HepG2 (cell line): ENCODE measurements at regions not wholly inside any gene's neighbourhood (a gene's known extent, or its start where the extent isn't known, plus 50 kb on each side); places are given as distances from the start of the nearest gene placed in this dataset.

Experiments
- ATAC-seq: fragments of 200-7000 bp; cut with Tn5 transposase; 3 replicates; pipeline ENCODE4 v1.9.1; 2020; ENCODE audit warnings: mild to moderate bottlenecking, moderate library complexity
- BruUV-seq: library from RNA; stranded (reverse); fragments of 400-500 nt; replicated peaks from 2 replicates; lab custom pipeline; 2021; lab: Mats Ljungman, UMichigan
- CTCF ChIA-PET: fragments of 300-600 bp; formaldehyde crosslinking; extraction: SDS; loops from one replicate; lab custom pipeline; 2021; ENCODE audit warnings: low total read pairs, inconsistent platforms, low intra/inter-chr PET ratio; lab: Yijun Ruan, JAX
- POLR2A ChIA-PET: fragments of 350-600 bp; sonication (Branson Sonifier 250); formaldehyde crosslinking; loops from one replicate; lab custom pipeline; 2020; ENCODE audit warnings: antibody characterized with exemption, inconsistent platforms; lab: Yijun Ruan, JAX
- DNase-seq: peaks from one replicate; pipeline ENCODE4 v3.0.0-alpha.2; 2015; ENCODE audit warnings: low spot score
- FAIRE-seq: peaks from 3 replicates; lab custom pipeline; 2011; peaks lifted over from hg19 to GRCh38; lab: Jason Lieb, UNC
- H2AFZ ChIP-seq: one replicate; pipeline ENCODE4 v1.6.1; 2011; ENCODE audit warnings: low read length, inconsistent platforms
- H3K27ac ChIP-seq: fragments of 300-600 bp; 3 replicates; pipeline ENCODE4 v1.8.0; 2011; ENCODE audit warnings: mixed run types, mild to moderate bottlenecking, mixed read lengths, low read length, inconsistent platforms; ENCODE audit not compliant: insufficient read depth; ENCODE audit errors: extremely low read length
- H3K27me3 ChIP-seq, 2 experiments: fragments of 200-600 bp in 1 of 2; 2 replicates in 1 of 2; 3 replicates in 1 of 2; pipeline versions ENCODE4 v1.6.0 to v1.8.0; 2011; ENCODE audit warnings: low read length in 2 of 2, mild to moderate bottlenecking in 2 of 2, moderate library complexity in 2 of 2, inconsistent platforms in 1 of 2; ENCODE audit not compliant: insufficient read depth in 2 of 2, control insufficient read depth in 1 of 2
- H3K36me3 ChIP-seq, 2 experiments: fragments of 200-600 bp in 1 of 2; replicated peaks in 1 of 2; 2 replicates in 1 of 2; 3 replicates in 1 of 2; pipeline versions ENCODE4 v1.5.1 to v1.8.0; 2011; ENCODE audit warnings: low read length in 2 of 2, inconsistent platforms in 1 of 2; ENCODE audit not compliant: insufficient read depth in 2 of 2, control insufficient read depth in 1 of 2
- H3K4me1 ChIP-seq: 2 replicates; pipeline ENCODE4 v1.5.1; 2012; ENCODE audit warnings: low read length, inconsistent platforms; ENCODE audit not compliant: insufficient read depth
- H3K4me2 ChIP-seq: 2 replicates; pipeline ENCODE4 v1.6.0; 2011; ENCODE audit warnings: low read depth, low read length, inconsistent platforms
- H3K4me3 ChIP-seq, 3 experiments: fragments of 200-600 bp in 1 of 3; sonication (generic), shearing (Covaris generic) in 1 of 3; replicated peaks in 1 of 3; 2 replicates each; pipeline ENCODE4 v1.5.1; 2011 to 2016; ENCODE audit warnings: low read length in 3 of 3, inconsistent platforms in 2 of 3, low read depth in 2 of 3, mild to moderate bottlenecking in 2 of 3, control low read depth in 1 of 3, mixed read lengths in 1 of 3; ENCODE audit not compliant: insufficient read depth in 1 of 3
- H3K79me2 ChIP-seq: one replicate; pipeline ENCODE4 v1.6.1; 2011; ENCODE audit warnings: low read length, inconsistent platforms; ENCODE audit not compliant: insufficient read depth
- H3K9ac ChIP-seq: 2 replicates; pipeline ENCODE4 v1.6.0; 2011; ENCODE audit warnings: mild to moderate bottlenecking, low read depth, low read length, inconsistent platforms; ENCODE audit not compliant: insufficient read depth
- H3K9me3 ChIP-seq: 2 replicates; pipeline ENCODE4 v1.5.1; 2012; ENCODE audit warnings: mild to moderate bottlenecking, low read length
- H4K20me1 ChIP-seq: 2 replicates; pipeline ENCODE4 v1.6.0; 2011; ENCODE audit warnings: inconsistent platforms, mild to moderate bottlenecking, low read length, moderate library complexity; ENCODE audit not compliant: insufficient read depth
- KDM2A ChIP-seq: sonication (generic); formaldehyde crosslinking; IDR thresholded peaks from 2 replicates; pipeline ENCODE4 v1.4.0; 2020; ENCODE audit warnings: low read depth, missing genetic modification reagents, borderline replicate concordance
- SMC3 ChIP-seq: IDR thresholded peaks from 2 replicates; pipeline ENCODE4 v1.6.1; 2011; ENCODE audit warnings: low read length, improper control_type of control experiment
- SP4 ChIP-seq: sonication (generic); formaldehyde crosslinking; IDR thresholded peaks from 2 replicates; pipeline ENCODE4 v1.8.1; 2023; ENCODE audit warnings: mild to moderate bottlenecking, missing genetic modification reagents
- ZBTB38 ChIP-seq: sonication (generic); formaldehyde crosslinking; IDR thresholded peaks from 2 replicates; pipeline ENCODE4 v1.5.1; 2020; ENCODE audit warnings: mild to moderate bottlenecking, missing genetic modification reagents
- ZNF24 ChIP-seq: fragments of 450-650 bp; IDR thresholded peaks from 2 replicates; pipeline ENCODE4 v1.6.1; 2017; ENCODE audit warnings: antibody characterized with exemption, mild to moderate bottlenecking
- ZNF713 ChIP-seq: sonication (generic); formaldehyde crosslinking; IDR thresholded peaks from 2 replicates; pipeline ENCODE4 v1.4.0; 2020; ENCODE audit warnings: mild to moderate bottlenecking, missing genetic modification reagents
- ZSCAN29 ChIP-seq: sonication (generic); formaldehyde crosslinking; conservative IDR thresholded peaks from 2 replicates; pipeline ENCODE4 v1.4.0; 2020; ENCODE audit warnings: mild to moderate bottlenecking, missing genetic modification reagents
- WGBS: methylation state at CpG from one replicate; pipeline ENCODE4 v1.1.6; 2017; ENCODE audit warnings: low lambda C conversion rate; 5-methylcytosine and 5-hydroxymethylcytosine counted together
- in situ Hi-C: cut with HindIII; loops from 2 replicates; pipeline ENCODE4 v1.10.0; 2017; ENCODE audit warnings: low pct_unique_long_range_greater_than_20kb; ENCODE audit not compliant: extremely low pct_ligation_motif_present
- intact Hi-C: fragments of 100-400 bp; cut with micrococcal nuclease; formaldehyde crosslinking; loops from one replicate; pipeline ENCODE4 v1.10.0; 2022; ENCODE audit not compliant: unreplicated experiment
- TF ChIP-seq, protein P1 (sequence below): sonication (generic); formaldehyde crosslinking; IDR thresholded peaks from 2 replicates; pipeline ENCODE4 v1.4.0; 2020; ENCODE audit warnings: missing genetic modification reagents
- TF ChIP-seq, protein P2 (sequence below): sonication (generic); formaldehyde crosslinking; IDR thresholded peaks from 2 replicates; pipeline ENCODE4 v1.8.1; 2022; ENCODE audit warnings: low read depth, mild to moderate bottlenecking, missing genetic modification reagents
- TF ChIP-seq, protein P3 (sequence below): sonication (generic); formaldehyde crosslinking; IDR thresholded peaks from 2 replicates; pipeline ENCODE4 v1.4.0; 2020; ENCODE audit warnings: mild to moderate bottlenecking, missing genetic modification reagents
- TF ChIP-seq, protein P4 (sequence below): sonication (generic); formaldehyde crosslinking; IDR thresholded peaks from 2 replicates; pipeline ENCODE4 v1.8.0; 2023; ENCODE audit warnings: mild to moderate bottlenecking, missing genetic modification reagents

DNA sequence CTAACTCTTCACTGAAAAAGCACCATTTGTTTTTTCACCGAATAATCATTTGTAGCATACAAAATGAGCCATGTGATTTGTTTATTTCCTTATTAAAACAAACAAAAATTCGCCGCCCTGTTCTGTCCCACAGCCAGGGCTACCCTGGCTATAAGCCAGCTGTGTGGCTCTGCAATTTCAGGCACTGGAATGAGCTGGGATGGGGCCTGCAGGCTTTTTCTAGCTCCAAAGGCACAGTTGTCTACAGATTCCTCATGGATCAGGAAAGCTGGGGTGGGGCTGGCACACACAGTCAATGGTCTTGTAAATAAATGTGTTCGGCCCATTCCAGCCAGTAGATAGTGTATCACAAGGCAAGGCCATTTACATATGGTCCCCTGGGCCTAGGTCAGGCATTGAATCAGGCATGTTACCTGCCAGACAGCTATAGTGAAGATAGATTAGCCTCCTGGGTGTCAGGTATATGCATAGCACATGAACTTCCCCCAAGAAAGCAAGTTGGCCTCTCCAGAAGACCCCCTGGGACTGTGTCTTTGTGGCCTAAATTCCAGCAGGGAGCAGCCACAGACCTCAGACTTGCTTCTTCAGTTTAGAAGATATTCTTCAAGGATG, 608.9 kb downstream of the MAFB start:
- no peaks in the 10 kb centered on the region for H3K79me2 ChIP-seq
- H2AFZ ChIP-seq, result no peak overlapping the region
- no peak overlapping the region for H3K27ac ChIP-seq
- ChIA-PET CTCF (no interaction called here), POLR2A (no interaction called here)
- BruUV-seq, result no TSS peak
- H3K4me3 ChIP-seq, result no peak overlapping the region
- H3K9ac ChIP-seq, result no peak overlapping the region
- in situ Hi-C loops, result no loop called here
- peaks cover 91% of the 10 kb centered on the region for H3K9me3 ChIP-seq
- no peak overlapping the region for H3K4me2 ChIP-seq
- H3K36me3 ChIP-seq, result no peaks in the 10 kb centered on the region
- TF ChIP-seq ZBTB38 (CRISPR knock-in tag), result no peak
- TF ChIP-seq SMC3, result no peak
- no peak for TF ChIP-seq KDM2A (CRISPR knock-in tag)
- TF ChIP-seq SP4, result no peak
- TF ChIP-seq ZNF24, result no peak
- TF ChIP-seq, protein P1, sequence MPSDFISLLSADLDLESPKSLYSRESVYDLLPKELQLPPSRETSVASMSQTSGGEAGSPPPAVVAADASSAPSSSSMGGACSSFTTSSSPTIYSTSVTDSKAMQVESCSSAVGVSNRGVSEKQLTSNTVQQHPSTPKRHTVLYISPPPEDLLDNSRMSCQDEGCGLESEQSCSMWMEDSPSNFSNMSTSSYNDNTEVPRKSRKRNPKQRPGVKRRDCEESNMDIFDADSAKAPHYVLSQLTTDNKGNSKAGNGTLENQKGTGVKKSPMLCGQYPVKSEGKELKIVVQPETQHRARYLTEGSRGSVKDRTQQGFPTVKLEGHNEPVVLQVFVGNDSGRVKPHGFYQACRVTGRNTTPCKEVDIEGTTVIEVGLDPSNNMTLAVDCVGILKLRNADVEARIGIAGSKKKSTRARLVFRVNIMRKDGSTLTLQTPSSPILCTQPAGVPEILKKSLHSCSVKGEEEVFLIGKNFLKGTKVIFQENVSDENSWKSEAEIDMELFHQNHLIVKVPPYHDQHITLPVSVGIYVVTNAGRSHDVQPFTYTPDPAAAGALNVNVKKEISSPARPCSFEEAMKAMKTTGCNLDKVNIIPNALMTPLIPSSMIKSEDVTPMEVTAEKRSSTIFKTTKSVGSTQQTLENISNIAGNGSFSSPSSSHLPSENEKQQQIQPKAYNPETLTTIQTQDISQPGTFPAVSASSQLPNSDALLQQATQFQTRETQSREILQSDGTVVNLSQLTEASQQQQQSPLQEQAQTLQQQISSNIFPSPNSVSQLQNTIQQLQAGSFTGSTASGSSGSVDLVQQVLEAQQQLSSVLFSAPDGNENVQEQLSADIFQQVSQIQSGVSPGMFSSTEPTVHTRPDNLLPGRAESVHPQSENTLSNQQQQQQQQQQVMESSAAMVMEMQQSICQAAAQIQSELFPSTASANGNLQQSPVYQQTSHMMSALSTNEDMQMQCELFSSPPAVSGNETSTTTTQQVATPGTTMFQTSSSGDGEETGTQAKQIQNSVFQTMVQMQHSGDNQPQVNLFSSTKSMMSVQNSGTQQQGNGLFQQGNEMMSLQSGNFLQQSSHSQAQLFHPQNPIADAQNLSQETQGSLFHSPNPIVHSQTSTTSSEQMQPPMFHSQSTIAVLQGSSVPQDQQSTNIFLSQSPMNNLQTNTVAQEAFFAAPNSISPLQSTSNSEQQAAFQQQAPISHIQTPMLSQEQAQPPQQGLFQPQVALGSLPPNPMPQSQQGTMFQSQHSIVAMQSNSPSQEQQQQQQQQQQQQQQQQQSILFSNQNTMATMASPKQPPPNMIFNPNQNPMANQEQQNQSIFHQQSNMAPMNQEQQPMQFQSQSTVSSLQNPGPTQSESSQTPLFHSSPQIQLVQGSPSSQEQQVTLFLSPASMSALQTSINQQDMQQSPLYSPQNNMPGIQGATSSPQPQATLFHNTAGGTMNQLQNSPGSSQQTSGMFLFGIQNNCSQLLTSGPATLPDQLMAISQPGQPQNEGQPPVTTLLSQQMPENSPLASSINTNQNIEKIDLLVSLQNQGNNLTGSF (CRISPR knock-in tag), result no peak
- TF ChIP-seq, protein P2, sequence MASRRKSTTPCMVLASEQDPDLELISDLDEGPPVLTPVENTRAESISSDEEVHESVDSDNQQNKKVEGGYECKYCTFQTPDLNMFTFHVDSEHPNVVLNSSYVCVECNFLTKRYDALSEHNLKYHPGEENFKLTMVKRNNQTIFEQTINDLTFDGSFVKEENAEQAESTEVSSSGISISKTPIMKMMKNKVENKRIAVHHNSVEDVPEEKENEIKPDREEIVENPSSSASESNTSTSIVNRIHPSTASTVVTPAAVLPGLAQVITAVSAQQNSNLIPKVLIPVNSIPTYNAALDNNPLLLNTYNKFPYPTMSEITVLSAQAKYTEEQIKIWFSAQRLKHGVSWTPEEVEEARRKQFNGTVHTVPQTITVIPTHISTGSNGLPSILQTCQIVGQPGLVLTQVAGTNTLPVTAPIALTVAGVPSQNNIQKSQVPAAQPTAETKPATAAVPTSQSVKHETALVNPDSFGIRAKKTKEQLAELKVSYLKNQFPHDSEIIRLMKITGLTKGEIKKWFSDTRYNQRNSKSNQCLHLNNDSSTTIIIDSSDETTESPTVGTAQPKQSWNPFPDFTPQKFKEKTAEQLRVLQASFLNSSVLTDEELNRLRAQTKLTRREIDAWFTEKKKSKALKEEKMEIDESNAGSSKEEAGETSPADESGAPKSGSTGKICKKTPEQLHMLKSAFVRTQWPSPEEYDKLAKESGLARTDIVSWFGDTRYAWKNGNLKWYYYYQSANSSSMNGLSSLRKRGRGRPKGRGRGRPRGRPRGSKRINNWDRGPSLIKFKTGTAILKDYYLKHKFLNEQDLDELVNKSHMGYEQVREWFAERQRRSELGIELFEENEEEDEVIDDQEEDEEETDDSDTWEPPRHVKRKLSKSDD (CRISPR knock-in tag), result no peak
- TF ChIP-seq, protein P3, sequence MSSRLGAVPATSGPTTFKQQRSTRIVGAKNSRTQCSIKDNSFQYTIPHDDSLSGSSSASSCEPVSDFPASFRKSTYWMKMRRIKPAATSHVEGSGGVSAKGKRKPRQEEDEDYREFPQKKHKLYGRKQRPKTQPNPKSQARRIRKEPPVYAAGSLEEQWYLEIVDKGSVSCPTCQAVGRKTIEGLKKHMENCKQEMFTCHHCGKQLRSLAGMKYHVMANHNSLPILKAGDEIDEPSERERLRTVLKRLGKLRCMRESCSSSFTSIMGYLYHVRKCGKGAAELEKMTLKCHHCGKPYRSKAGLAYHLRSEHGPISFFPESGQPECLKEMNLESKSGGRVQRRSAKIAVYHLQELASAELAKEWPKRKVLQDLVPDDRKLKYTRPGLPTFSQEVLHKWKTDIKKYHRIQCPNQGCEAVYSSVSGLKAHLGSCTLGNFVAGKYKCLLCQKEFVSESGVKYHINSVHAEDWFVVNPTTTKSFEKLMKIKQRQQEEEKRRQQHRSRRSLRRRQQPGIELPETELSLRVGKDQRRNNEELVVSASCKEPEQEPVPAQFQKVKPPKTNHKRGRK, result no peak
- TF ChIP-seq, protein P4, sequence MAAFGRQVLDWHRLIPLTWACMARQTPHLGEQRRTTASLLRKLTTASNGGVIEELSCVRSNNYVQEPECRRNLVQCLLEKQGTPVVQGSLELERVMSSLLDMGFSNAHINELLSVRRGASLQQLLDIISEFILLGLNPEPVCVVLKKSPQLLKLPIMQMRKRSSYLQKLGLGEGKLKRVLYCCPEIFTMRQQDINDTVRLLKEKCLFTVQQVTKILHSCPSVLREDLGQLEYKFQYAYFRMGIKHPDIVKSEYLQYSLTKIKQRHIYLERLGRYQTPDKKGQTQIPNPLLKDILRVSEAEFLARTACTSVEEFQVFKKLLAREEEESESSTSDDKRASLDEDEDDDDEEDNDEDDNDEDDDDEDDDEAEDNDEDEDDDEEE, result no peak
- no peak for TF ChIP-seq ZNF713
- no peak for TF ChIP-seq ZSCAN29 (CRISPR knock-in tag)
- 9% methylated on average over 4 of the region's 4 CpGs for WGBS
- FAIRE-seq (no peak), ATAC-seq (no peak), DNase-seq (no peak)
- H3K4me1 ChIP-seq, result no peaks in the 10 kb centered on the region
- intact Hi-C loops, result no loop called here
- H3K27me3 ChIP-seq, result no peaks in the 10 kb centered on the region
- no peaks in the 10 kb centered on the region for H4K20me1 ChIP-seq
